Neural progenitor cell (in vitro differentiated cells): ENCODE measurements at regions not wholly inside any gene's neighbourhood (a gene's known extent, or its start where the extent isn't known, plus 50 kb on each side); places are given as distances from the start of the nearest gene placed in this dataset.
A peak's percentile ranks its signal among the peaks of the same experiment; 100 is the strongest.
"Not testable (repeated sequence)": the region's sequence is repeated elsewhere in the genome, so short reads cannot be mapped to it uniquely, and the experiment has no call there.

Source experiments
- DNase-seq: peaks from one replicate; pipeline ENCODE4 v3.0.0-alpha.2; 2016; ENCODE audit warnings: low spot score
- H2AFZ ChIP-seq: fragments of 200-600 bp; sonication (generic); replicated peaks from 2 replicates; pipeline ENCODE4 v1.6.1; 2016; ENCODE audit warnings: antibody characterized with exemption
- H3F3A ChIP-seq: fragments of 200-600 bp; sonication (generic); 2 replicates; pipeline ENCODE4 v1.6.1; 2016; ENCODE audit warnings: antibody characterized with exemption, low read depth
- H3K27ac ChIP-seq: fragments of 200-600 bp; sonication (generic); 2 replicates; pipeline ENCODE4 v1.5.1; 2016; ENCODE audit warnings: mild to moderate bottlenecking
- H3K27me3 ChIP-seq: fragments of 200-600 bp; sonication (generic); 2 replicates; pipeline ENCODE4 v1.6.1; 2016; ENCODE audit warnings: mild to moderate bottlenecking, moderate library complexity
- H3K36me3 ChIP-seq: fragments of 200-600 bp; sonication (generic); 2 replicates; pipeline ENCODE4 v1.5.1; 2016
- H3K4me1 ChIP-seq: fragments of 200-600 bp; sonication (generic); 2 replicates; pipeline ENCODE4 v1.6.1; 2016; ENCODE audit warnings: mixed run types
- H3K4me2 ChIP-seq: fragments of 200-600 bp; sonication (generic); 2 replicates; pipeline ENCODE4 v1.6.1; 2016
- H3K4me3 ChIP-seq: fragments of 200-600 bp; sonication (generic); 2 replicates; pipeline ENCODE4 v1.5.1; 2016
- H3K79me2 ChIP-seq: fragments of 200-600 bp; sonication (generic); 2 replicates; pipeline ENCODE4 v1.6.1; 2016; ENCODE audit warnings: low read depth
- H3K9ac ChIP-seq: fragments of 200-600 bp; sonication (generic); 2 replicates; pipeline ENCODE4 v1.6.1; 2016
- H3K9me3 ChIP-seq: fragments of 200-600 bp; sonication (generic); 2 replicates; pipeline ENCODE4 v1.5.1; 2016; ENCODE audit warnings: low read depth
- H4K20me1 ChIP-seq: fragments of 200-600 bp; sonication (generic); 2 replicates; pipeline ENCODE4 v1.6.1; 2016; ENCODE audit warnings: low read depth
- H3K27ac Mint-ChIP-seq: 3 replicates; pipeline ENCODE4 v1.8.0; 2021; ENCODE audit warnings: mixed read lengths
- H3K27me3 Mint-ChIP-seq: 2 replicates; pipeline ENCODE4 v1.8.0; 2022; ENCODE audit warnings: low read depth, mild to moderate bottlenecking, inconsistent platforms, moderate library complexity, mixed read lengths; ENCODE audit not compliant: insufficient read depth
- H3K36me3 Mint-ChIP-seq: 3 replicates; pipeline ENCODE4 v1.8.0; 2021; ENCODE audit warnings: mixed read lengths
- H3K4me1 Mint-ChIP-seq: 3 replicates; pipeline ENCODE4 v1.8.0; 2021; ENCODE audit warnings: mixed read lengths
- H3K4me3 Mint-ChIP-seq: 3 replicates; pipeline ENCODE4 v1.8.0; 2021; ENCODE audit warnings: mild to moderate bottlenecking, moderate library complexity, mixed read lengths
- H3K9me3 Mint-ChIP-seq: 3 replicates; pipeline ENCODE4 v1.8.0; 2020; ENCODE audit warnings: mixed read lengths
- EZH2 ChIP-seq: fragments of 200-600 bp; sonication (generic); IDR thresholded peaks from 2 replicates; pipeline ENCODE4 v1.6.1; 2017; ENCODE audit warnings: antibody characterized with exemption, mild to moderate bottlenecking, moderate library complexity
- EZH2phosphoT487 ChIP-seq: fragments of 200-600 bp; sonication (generic); IDR thresholded peaks from 2 replicates; pipeline ENCODE4 v1.6.1; 2017; ENCODE audit warnings: antibody characterized with exemption
- TF ChIP-seq, protein P1 (sequence below): fragments of 200-600 bp; sonication (generic); IDR thresholded peaks from 2 replicates; pipeline ENCODE4 v1.5.1; 2017; ENCODE audit warnings: antibody characterized with exemption, mild to moderate bottlenecking

DNA sequence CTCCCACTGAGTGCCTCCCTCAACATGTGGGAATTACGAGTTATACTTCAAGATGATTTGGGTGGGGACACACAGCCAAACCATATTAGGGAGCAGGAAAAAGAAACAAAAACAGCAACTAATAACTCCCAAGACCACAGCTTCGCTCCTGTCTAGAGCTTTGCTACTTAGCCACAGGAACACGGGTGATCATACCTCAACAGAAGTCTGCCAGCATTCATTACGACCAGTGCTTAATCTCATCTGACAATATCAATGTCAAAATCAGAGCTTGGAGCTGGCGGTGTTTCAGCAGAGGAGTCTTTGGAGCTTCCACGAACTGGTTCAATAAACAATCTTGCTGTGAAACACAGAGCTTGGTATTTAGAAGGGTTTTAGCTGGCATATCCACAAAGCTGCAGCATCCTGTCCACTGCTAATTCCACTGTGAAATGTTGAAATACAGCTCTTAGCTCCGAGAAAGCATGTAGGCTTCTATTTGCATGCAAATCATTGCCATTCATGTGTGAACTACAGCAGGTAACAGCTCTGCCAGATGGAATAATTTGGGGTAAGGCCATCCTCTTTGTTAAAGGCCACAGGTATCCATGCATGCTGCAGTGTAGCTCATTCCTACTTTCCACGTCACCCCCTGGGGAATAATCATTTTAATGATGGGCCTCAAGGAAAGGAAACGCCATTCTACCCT, 128.4 kb upstream of the GOT2 start:
- Mint-ChIP-seq H3K27ac (no peak overlapping the region), H3K27me3 (peaks cover 7% of the 10 kb centered on the region), H3K36me3 (no peaks in the 10 kb centered on the region), H3K4me3 (no peak overlapping the region), H3K9me3 (peaks cover 5% of the 10 kb centered on the region), H3K4me1 (peaks cover 12% of the 10 kb centered on the region)
- no peaks in the 10 kb centered on the region for H3K27me3 ChIP-seq
- peaks cover 6% of the 10 kb centered on the region for H3F3A ChIP-seq
- no peak overlapping the region for H3K4me2 ChIP-seq
- TF ChIP-seq EZH2 (no peak), EZH2phosphoT487 (no peak)
- TF ChIP-seq, protein P1, sequence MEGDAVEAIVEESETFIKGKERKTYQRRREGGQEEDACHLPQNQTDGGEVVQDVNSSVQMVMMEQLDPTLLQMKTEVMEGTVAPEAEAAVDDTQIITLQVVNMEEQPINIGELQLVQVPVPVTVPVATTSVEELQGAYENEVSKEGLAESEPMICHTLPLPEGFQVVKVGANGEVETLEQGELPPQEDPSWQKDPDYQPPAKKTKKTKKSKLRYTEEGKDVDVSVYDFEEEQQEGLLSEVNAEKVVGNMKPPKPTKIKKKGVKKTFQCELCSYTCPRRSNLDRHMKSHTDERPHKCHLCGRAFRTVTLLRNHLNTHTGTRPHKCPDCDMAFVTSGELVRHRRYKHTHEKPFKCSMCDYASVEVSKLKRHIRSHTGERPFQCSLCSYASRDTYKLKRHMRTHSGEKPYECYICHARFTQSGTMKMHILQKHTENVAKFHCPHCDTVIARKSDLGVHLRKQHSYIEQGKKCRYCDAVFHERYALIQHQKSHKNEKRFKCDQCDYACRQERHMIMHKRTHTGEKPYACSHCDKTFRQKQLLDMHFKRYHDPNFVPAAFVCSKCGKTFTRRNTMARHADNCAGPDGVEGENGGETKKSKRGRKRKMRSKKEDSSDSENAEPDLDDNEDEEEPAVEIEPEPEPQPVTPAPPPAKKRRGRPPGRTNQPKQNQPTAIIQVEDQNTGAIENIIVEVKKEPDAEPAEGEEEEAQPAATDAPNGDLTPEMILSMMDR = no peak
- peak overlapping the region; percentile 52 for H2AFZ ChIP-seq
- H3K4me3 ChIP-seq = no peak overlapping the region
- no peak overlapping the region for H3K27ac ChIP-seq
- H3K4me1 ChIP-seq = peaks cover 10% of the 10 kb centered on the region
- peaks cover 4% of the 10 kb centered on the region for H3K9me3 ChIP-seq
- DNase-seq = no peak
- H3K36me3 ChIP-seq = no peaks in the 10 kb centered on the region
- H4K20me1 ChIP-seq = no peaks in the 10 kb centered on the region
- no peaks in the 10 kb centered on the region for H3K79me2 ChIP-seq
- H3K9ac ChIP-seq = no peak overlapping the region

DNA sequence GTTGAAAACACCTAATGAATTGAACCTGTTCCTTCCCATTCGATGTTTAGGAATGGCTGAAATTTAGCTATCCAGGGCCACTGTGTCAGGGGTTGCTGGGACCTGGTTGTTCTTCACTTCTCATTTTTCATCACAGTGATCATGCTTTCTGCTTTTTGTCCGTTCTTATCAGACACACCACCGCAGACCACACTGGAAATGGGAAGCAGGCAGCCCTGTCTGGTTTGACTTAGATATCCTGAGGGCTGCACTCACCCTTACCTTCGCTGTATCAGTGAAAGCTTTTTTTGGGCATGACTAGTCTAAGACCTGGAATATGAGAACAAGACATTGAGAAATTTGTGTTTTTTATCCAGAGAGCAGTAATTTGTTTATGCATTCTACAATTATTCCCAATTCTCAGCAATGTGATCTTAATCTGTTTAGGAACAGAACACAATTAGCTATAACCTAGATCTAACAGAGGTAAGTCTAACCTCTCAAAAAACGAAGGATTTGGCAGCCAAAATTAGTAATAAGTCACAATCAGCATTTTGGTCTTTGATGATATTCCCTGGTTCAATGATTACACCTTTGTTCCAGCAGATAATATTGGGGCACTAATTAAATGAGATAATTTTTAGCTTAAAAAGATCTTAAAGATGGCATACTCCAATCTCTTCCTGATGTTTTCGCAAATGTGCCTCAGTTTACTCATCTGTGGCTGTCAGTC, 126.0 kb upstream of the GOT2 start:
- Mint-ChIP-seq H3K27ac (no peak overlapping the region), H3K9me3 (peaks cover 5% of the 10 kb centered on the region), H3K27me3 (peaks cover 7% of the 10 kb centered on the region), H3K4me1 (peaks cover 23% of the 10 kb centered on the region), H3K4me3 (no peak overlapping the region), H3K36me3 (no peaks in the 10 kb centered on the region)
- no peak for TF ChIP-seq EZH2
- TF ChIP-seq EZH2phosphoT487 = no peak
- TF ChIP-seq, protein P1 = no peak
- no peaks in the 10 kb centered on the region for H3K27me3 ChIP-seq
- DNase-seq = no peak
- peak overlapping the region; percentile 24 for H2AFZ ChIP-seq
- no peaks in the 10 kb centered on the region for H3K79me2 ChIP-seq
- H4K20me1 ChIP-seq = no peaks in the 10 kb centered on the region
- no peak overlapping the region for H3K4me2 ChIP-seq
- H3K4me1 ChIP-seq = peaks cover 26% of the 10 kb centered on the region
- peaks cover 4% of the 10 kb centered on the region for H3K9me3 ChIP-seq
- no peaks in the 10 kb centered on the region for H3K36me3 ChIP-seq
- no peak overlapping the region for H3K27ac ChIP-seq
- peaks cover 18% of the 10 kb centered on the region for H3F3A ChIP-seq
- H3K9ac ChIP-seq = no peak overlapping the region
- H3K4me3 ChIP-seq = no peak overlapping the region

DNA sequence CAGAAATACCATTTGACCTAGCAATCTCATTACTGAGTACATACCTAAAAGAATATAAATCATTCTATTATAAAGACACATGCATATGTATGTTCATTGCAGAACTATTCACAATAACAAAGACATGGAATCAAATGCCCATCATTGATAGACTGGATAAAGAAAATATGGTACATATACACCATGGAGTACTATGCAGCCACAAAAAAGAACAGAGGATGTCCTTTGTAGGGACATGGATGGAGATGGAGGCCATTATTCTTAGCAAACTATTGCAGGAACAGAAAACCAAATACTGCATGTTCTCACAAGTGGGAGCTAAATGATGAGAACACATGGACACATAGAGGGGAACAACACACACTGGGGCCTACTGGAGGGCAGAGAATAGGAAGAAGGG, 124.5 kb upstream of the GOT2 start:
- not testable (repeated sequence) for H3K9me3 ChIP-seq, H3K79me2 ChIP-seq, H3K36me3 Mint-ChIP-seq, H3K27me3 ChIP-seq, H3K4me3 Mint-ChIP-seq, H4K20me1 ChIP-seq, H3K27me3 Mint-ChIP-seq, H3K27ac ChIP-seq, H3K4me3 ChIP-seq, H3K4me2 ChIP-seq, H3K9me3 Mint-ChIP-seq, H3K36me3 ChIP-seq, H3K9ac ChIP-seq, H2AFZ ChIP-seq, DNase-seq, H3K27ac Mint-ChIP-seq
- Histone ChIP-seq H3K4me1 (peaks cover 40% of the 10 kb centered on the region), H3F3A (peaks cover 25% of the 10 kb centered on the region)
- peaks cover 35% of the 10 kb centered on the region for H3K4me1 Mint-ChIP-seq

DNA sequence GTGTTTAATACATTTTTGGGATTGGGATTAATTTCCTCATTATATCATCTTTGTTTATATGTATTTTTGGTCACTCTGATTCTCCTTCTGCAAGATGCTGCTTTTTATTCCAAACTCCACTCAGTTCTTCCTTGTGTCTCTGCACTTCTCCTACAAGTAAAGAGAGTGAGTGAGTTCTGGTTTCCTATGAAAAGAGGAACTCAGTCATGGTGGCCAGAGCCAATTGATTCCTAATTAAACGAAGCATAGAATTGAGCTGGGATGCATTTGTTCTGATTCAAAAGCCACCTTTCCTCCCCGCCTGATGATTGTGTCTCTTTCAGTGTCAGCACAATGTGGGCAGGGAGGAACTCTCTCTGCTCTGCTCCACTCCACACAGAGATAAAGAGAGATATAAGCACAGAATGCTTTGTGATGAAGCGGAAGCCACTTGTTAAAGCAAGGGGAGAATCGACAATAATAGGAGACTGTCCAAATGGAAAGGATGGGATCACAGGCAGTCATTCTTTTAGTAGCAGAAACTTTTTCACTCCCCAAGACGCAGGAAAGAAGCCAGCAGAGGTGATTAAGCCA, 121.3 kb upstream of the GOT2 start:
- peaks cover 30% of the 10 kb centered on the region for H3K4me1 Mint-ChIP-seq
- no peak overlapping the region for H2AFZ ChIP-seq

More for the DNA sequence above, 121.3 kb upstream of the GOT2 start:
- Mint-ChIP-seq H3K36me3 (no peaks in the 10 kb centered on the region), H3K27ac (peak overlapping the region; percentile 31), H3K27me3 (peaks cover 10% of the 10 kb centered on the region), H3K9me3 (peaks cover 5% of the 10 kb centered on the region), H3K4me3 (no peak overlapping the region)
- peaks cover 25% of the 10 kb centered on the region for H3F3A ChIP-seq
- peak overlapping the region; percentile 61 for H3K27ac ChIP-seq
- peak; percentile 78 for DNase-seq
- peaks cover 41% of the 10 kb centered on the region for H3K4me1 ChIP-seq
- no peak overlapping the region for H3K4me3 ChIP-seq
- peaks cover 4% of the 10 kb centered on the region for H3K9me3 ChIP-seq
- H3K36me3 ChIP-seq = no peaks in the 10 kb centered on the region
- no peaks in the 10 kb centered on the region for H3K79me2 ChIP-seq
- H4K20me1 ChIP-seq = no peaks in the 10 kb centered on the region
- no peaks in the 10 kb centered on the region for H3K27me3 ChIP-seq
- TF ChIP-seq EZH2phosphoT487 (peak; percentile 62), EZH2 (no peak)
- no peak overlapping the region for H3K9ac ChIP-seq
- H3K4me2 ChIP-seq = peak overlapping the region; percentile 54
